Heart left ventricle (tissue), 13 donors: ENCODE measurements at regions not wholly inside any gene's neighbourhood (a gene's known extent, or its start where the extent isn't known, plus 50 kb on each side); places are given as distances from the start of the nearest gene placed in this dataset.

ENCODE experiments used
- POLR2A ChIP-seq, 2 donors: fragments of 450-650 bp; IDR thresholded peaks; one replicate each; pipeline ENCODE4 v1.6.1; 2017; ENCODE audit warnings: antibody characterized with exemption in 2 of 2, mild to moderate bottlenecking in 2 of 2, moderate library complexity in 2 of 2
- TF ChIP-seq, protein P1 (sequence below), 12 donors: fragments of 200-600 bp; sonication (generic) in 4 of 12; IDR thresholded peaks; one replicate each; pipeline versions ENCODE4 v1.5.0 to v1.8.0; 2018 to 2022; ENCODE audit warnings: antibody characterized with exemption in 12 of 12, mild to moderate bottlenecking in 5 of 12
- donor health status: ischemic (EF 13 %, LVEDD 7.1; RV severe dilation, severe dysfunction).
- donor health status: DM: no; HTN: yes; CAD: no.
- donor health status: DM: no; HTN: no; CAD: no.
- donor health status: ischemic (EF 25% LVEDD 6.9; RV normal size, moderate dysfunction).
- donor health status: ischemic (EF 25% LVEDD 5.7; RV mildly dilated, moderate dysfunction).
- donor health status: ischemic (EF 35%, LVEDD 5.7; RV mildly dilated, moderate dysfunction).
- donor health status: nonischemic (EF 11% LVEDD 7.7; RV severe dilation, severe dysfunction).
- donor health status: DM: yes; HTN: yes; CAD: no.
- donor health status: PGD.
- donor health status: ischemic (EF 29% LVEDD 5.4; RV normal size, mild dysfunction).
- donor health status: nonischemic (EF 23%, LVEDD 6.1; RV moderate dilation, normal function).

DNA sequence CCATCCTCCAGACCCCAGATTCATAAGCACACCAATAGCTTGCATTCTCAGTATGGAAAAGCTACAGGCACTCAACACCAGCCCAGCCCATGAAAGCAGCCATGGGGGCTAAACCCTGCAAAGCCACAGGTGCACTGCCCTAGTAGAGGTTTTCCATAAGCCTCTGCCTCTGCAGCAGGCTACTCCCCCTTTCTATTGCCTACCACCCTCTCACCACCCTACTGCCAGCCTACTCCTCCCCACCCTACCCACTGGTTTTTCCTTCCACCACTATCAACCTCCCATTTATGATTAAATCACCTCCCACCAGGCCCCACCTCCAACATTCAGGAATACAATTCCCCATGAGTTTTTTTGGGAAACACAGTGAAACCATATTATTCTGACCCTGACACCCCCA, 96.4 kb upstream of the TEKT4 start:
- TF ChIP-seq, protein P1, sequence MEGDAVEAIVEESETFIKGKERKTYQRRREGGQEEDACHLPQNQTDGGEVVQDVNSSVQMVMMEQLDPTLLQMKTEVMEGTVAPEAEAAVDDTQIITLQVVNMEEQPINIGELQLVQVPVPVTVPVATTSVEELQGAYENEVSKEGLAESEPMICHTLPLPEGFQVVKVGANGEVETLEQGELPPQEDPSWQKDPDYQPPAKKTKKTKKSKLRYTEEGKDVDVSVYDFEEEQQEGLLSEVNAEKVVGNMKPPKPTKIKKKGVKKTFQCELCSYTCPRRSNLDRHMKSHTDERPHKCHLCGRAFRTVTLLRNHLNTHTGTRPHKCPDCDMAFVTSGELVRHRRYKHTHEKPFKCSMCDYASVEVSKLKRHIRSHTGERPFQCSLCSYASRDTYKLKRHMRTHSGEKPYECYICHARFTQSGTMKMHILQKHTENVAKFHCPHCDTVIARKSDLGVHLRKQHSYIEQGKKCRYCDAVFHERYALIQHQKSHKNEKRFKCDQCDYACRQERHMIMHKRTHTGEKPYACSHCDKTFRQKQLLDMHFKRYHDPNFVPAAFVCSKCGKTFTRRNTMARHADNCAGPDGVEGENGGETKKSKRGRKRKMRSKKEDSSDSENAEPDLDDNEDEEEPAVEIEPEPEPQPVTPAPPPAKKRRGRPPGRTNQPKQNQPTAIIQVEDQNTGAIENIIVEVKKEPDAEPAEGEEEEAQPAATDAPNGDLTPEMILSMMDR (IDR thresholded peaks at IDR 0.05): no peak
- no peak for TF ChIP-seq POLR2A (IDR thresholded peaks at IDR 0.05)
